ENCODE measurements at regions not wholly inside any gene's neighbourhood (a gene's known extent, or its start where the extent isn't known, plus 50 kb on each side); places are given as distances from the start of the nearest gene placed in this dataset.
"Not testable (repeated sequence)": the region's sequence is repeated elsewhere in the genome, so short reads cannot be mapped to it uniquely, and the experiment has no call there.

GRCh38 chr1:29931477-29932175 is 695.3 kb downstream of the PTPRU start:
- Histone ChIP-seq H3K4me3 (ENCODE audit: low read depth in 1 of 2, low read length in 2 of 2) (no peak overlapping the region), H3K27ac (ENCODE audit: low read depth in 2 of 2, low read length in 1 of 2) (no peak overlapping the region), H3K9me3 (ENCODE audit: control insufficient read depth in 2 of 2, insufficient read depth in 1 of 2, low read depth in 1 of 2, low read length in 1 of 2) (no peaks in the 10 kb centered on the region), H3K4me1 (ENCODE audit: control insufficient read depth in 2 of 2, insufficient read depth in 2 of 2, low read length in 1 of 2) (no peaks in the 10 kb centered on the region), H3K27me3 (ENCODE audit: control insufficient read depth in 1 of 2, insufficient read depth in 2 of 2, low read length in 2 of 2) (no peaks in the 10 kb centered on the region), H3K36me3 (ENCODE audit: control insufficient read depth in 2 of 2, insufficient read depth in 2 of 2, low read length in 1 of 2) (no peaks in the 10 kb centered on the region)
- WGBS, 2 donors: 60 to 63% methylated on average over 13 of the region's 13 CpGs

- Histone ChIP-seq H3K9me3 (ENCODE audit: control insufficient read depth in 2 of 2, insufficient read depth in 1 of 2, low read depth in 1 of 2, low read length in 1 of 2) (peaks cover 0 to 5% of the 10 kb centered on the region in 2 donors), H3K27me3 (ENCODE audit: control insufficient read depth in 1 of 2, insufficient read depth in 2 of 2, low read length in 2 of 2) (no peaks in the 10 kb centered on the region), H3K27ac (ENCODE audit: low read depth in 2 of 2, low read length in 1 of 2) (no peak overlapping the region), H3K4me1 (ENCODE audit: control insufficient read depth in 2 of 2, insufficient read depth in 2 of 2, low read length in 1 of 2) (no peaks in the 10 kb centered on the region), H3K4me3 (ENCODE audit: low read depth in 1 of 2, low read length in 2 of 2) (no peak overlapping the region), H3K36me3 (ENCODE audit: control insufficient read depth in 2 of 2, insufficient read depth in 2 of 2, low read length in 1 of 2) (no peaks in the 10 kb centered on the region)
- 75 to 77% methylated on average over 6 of the region's 6 CpGs for WGBS, 2 donors
Measured at GRCh38 chr1:29925058-29925457, 688.7 kb downstream of the PTPRU start.

- Histone ChIP-seq H3K27ac (ENCODE audit: low read depth in 2 of 2, low read length in 1 of 2) (no peak overlapping the region), H3K27me3 (ENCODE audit: control insufficient read depth in 1 of 2, insufficient read depth in 2 of 2, low read length in 2 of 2) (no peaks in the 10 kb centered on the region), H3K4me3 (ENCODE audit: low read depth in 1 of 2, low read length in 2 of 2) (no peak overlapping the region), H3K36me3 (ENCODE audit: control insufficient read depth in 2 of 2, insufficient read depth in 2 of 2, low read length in 1 of 2) (no peaks in the 10 kb centered on the region), H3K9me3 (ENCODE audit: control insufficient read depth in 2 of 2, insufficient read depth in 1 of 2, low read depth in 1 of 2, low read length in 1 of 2) (peaks cover 0 to 5% of the 10 kb centered on the region in 2 donors), H3K4me1 (ENCODE audit: control insufficient read depth in 2 of 2, insufficient read depth in 2 of 2, low read length in 1 of 2) (no peaks in the 10 kb centered on the region)
- WGBS, 2 donors: 2% methylated on average over 2 of the region's 2 CpGs
Measured at GRCh38 chr1:29924017-29924431, 687.7 kb downstream of the PTPRU start.

- H3K4me1 ChIP-seq (ENCODE audit: control insufficient read depth in 2 of 2, insufficient read depth in 2 of 2, low read length in 1 of 2): no peaks in the 10 kb centered on the region
- 80 to 90% methylated on average over 2 of the region's 2 CpGs for WGBS, 2 donors
- no peaks in the 10 kb centered on the region for H3K36me3 ChIP-seq (ENCODE audit: control insufficient read depth in 2 of 2, insufficient read depth in 2 of 2, low read length in 1 of 2)
- no peak overlapping the region for H3K27ac ChIP-seq (ENCODE audit: low read depth in 2 of 2, low read length in 1 of 2)
- H3K9me3 ChIP-seq (ENCODE audit: control insufficient read depth in 2 of 2, insufficient read depth in 1 of 2, low read depth in 1 of 2, low read length in 1 of 2): peaks cover 0 to 5% of the 10 kb centered on the region in 2 donors
- no peaks in the 10 kb centered on the region for H3K27me3 ChIP-seq (ENCODE audit: control insufficient read depth in 1 of 2, insufficient read depth in 2 of 2, low read length in 2 of 2)
- no peak overlapping the region for H3K4me3 ChIP-seq (ENCODE audit: low read depth in 1 of 2, low read length in 2 of 2)
Measured at GRCh38 chr1:29921741-29922140, 685.4 kb downstream of the PTPRU start.

GRCh38 chr1:29920784-29921183 is 684.5 kb downstream of the PTPRU start:
- H3K4me1 ChIP-seq (ENCODE audit: control insufficient read depth in 2 of 2, insufficient read depth in 2 of 2, low read length in 1 of 2): no peaks in the 10 kb centered on the region
- no peaks in the 10 kb centered on the region for H3K36me3 ChIP-seq (ENCODE audit: control insufficient read depth in 2 of 2, insufficient read depth in 2 of 2, low read length in 1 of 2)
- peaks cover 0 to 5% of the 10 kb centered on the region in 2 donors for H3K9me3 ChIP-seq (ENCODE audit: control insufficient read depth in 2 of 2, insufficient read depth in 1 of 2, low read depth in 1 of 2, low read length in 1 of 2)
- no peak overlapping the region for H3K27ac ChIP-seq (ENCODE audit: low read depth in 2 of 2, low read length in 1 of 2)
- H3K27me3 ChIP-seq (ENCODE audit: control insufficient read depth in 1 of 2, insufficient read depth in 2 of 2, low read length in 2 of 2): no peaks in the 10 kb centered on the region
- 70 to 71% methylated on average over 11 of the region's 11 CpGs for WGBS, 2 donors
- no peak overlapping the region for H3K4me3 ChIP-seq (ENCODE audit: low read depth in 1 of 2, low read length in 2 of 2)

GRCh38 chr1:29920316-29920715 is 684.0 kb downstream of the PTPRU start:
- peaks cover 0 to 1% of the 10 kb centered on the region in 2 donors for H3K27me3 ChIP-seq (ENCODE audit: control insufficient read depth in 1 of 2, insufficient read depth in 2 of 2, low read length in 2 of 2)
- H3K4me1 ChIP-seq (ENCODE audit: control insufficient read depth in 2 of 2, insufficient read depth in 2 of 2, low read length in 1 of 2): no peaks in the 10 kb centered on the region
- H3K36me3 ChIP-seq (ENCODE audit: control insufficient read depth in 2 of 2, insufficient read depth in 2 of 2, low read length in 1 of 2): no peaks in the 10 kb centered on the region
- H3K27ac ChIP-seq (ENCODE audit: low read depth in 2 of 2, low read length in 1 of 2): no peak overlapping the region
- H3K9me3 ChIP-seq (ENCODE audit: control insufficient read depth in 2 of 2, insufficient read depth in 1 of 2, low read depth in 1 of 2, low read length in 1 of 2): peaks cover 0 to 4% of the 10 kb centered on the region in 2 donors
- H3K4me3 ChIP-seq (ENCODE audit: low read depth in 1 of 2, low read length in 2 of 2): no peak overlapping the region
- WGBS, 2 donors: 67 to 69% methylated on average over 9 of the region's 9 CpGs

GRCh38 chr1:29919041-29919440 is 682.7 kb downstream of the PTPRU start:
- WGBS, 2 donors: 85 to 86% methylated on average over 7 of the region's 7 CpGs
- not testable (repeated sequence) for H3K4me1 ChIP-seq (ENCODE audit: control insufficient read depth in 2 of 2, insufficient read depth in 2 of 2, low read length in 1 of 2); H3K27me3 ChIP-seq (ENCODE audit: control insufficient read depth in 1 of 2, insufficient read depth in 2 of 2, low read length in 2 of 2); H3K4me3 ChIP-seq (ENCODE audit: low read depth in 1 of 2, low read length in 2 of 2); H3K27ac ChIP-seq (ENCODE audit: low read depth in 2 of 2, low read length in 1 of 2); H3K9me3 ChIP-seq (ENCODE audit: control insufficient read depth in 2 of 2, insufficient read depth in 1 of 2, low read depth in 1 of 2, low read length in 1 of 2); H3K36me3 ChIP-seq (ENCODE audit: control insufficient read depth in 2 of 2, insufficient read depth in 2 of 2, low read length in 1 of 2)

GRCh38 chr1:29916656-29917369 is 680.5 kb downstream of the PTPRU start:
- WGBS, 2 donors: 84 to 90% methylated on average over 3 of the region's 3 CpGs
- Histone ChIP-seq H3K9me3 (ENCODE audit: control insufficient read depth in 2 of 2, insufficient read depth in 1 of 2, low read depth in 1 of 2, low read length in 1 of 2) (no peaks in the 10 kb centered on the region), H3K4me1 (ENCODE audit: control insufficient read depth in 2 of 2, insufficient read depth in 2 of 2, low read length in 1 of 2) (no peaks in the 10 kb centered on the region), H3K27ac (ENCODE audit: low read depth in 2 of 2, low read length in 1 of 2) (no peak overlapping the region), H3K27me3 (ENCODE audit: control insufficient read depth in 1 of 2, insufficient read depth in 2 of 2, low read length in 2 of 2) (peaks cover 0 to 5% of the 10 kb centered on the region in 2 donors), H3K36me3 (ENCODE audit: control insufficient read depth in 2 of 2, insufficient read depth in 2 of 2, low read length in 1 of 2) (no peaks in the 10 kb centered on the region), H3K4me3 (ENCODE audit: low read depth in 1 of 2, low read length in 2 of 2) (no peak overlapping the region)

- 0 to 50% methylated on average over 1 of the region's 1 CpG for WGBS, 2 donors
- H3K27me3 ChIP-seq (ENCODE audit: control insufficient read depth in 1 of 2, insufficient read depth in 2 of 2, low read length in 2 of 2): peaks cover 0 to 5% of the 10 kb centered on the region in 2 donors
- H3K36me3 ChIP-seq (ENCODE audit: control insufficient read depth in 2 of 2, insufficient read depth in 2 of 2, low read length in 1 of 2): no peaks in the 10 kb centered on the region
- no peaks in the 10 kb centered on the region for H3K9me3 ChIP-seq (ENCODE audit: control insufficient read depth in 2 of 2, insufficient read depth in 1 of 2, low read depth in 1 of 2, low read length in 1 of 2)
- H3K27ac ChIP-seq (ENCODE audit: low read depth in 2 of 2, low read length in 1 of 2): no peak overlapping the region
- H3K4me1 ChIP-seq (ENCODE audit: control insufficient read depth in 2 of 2, insufficient read depth in 2 of 2, low read length in 1 of 2): no peaks in the 10 kb centered on the region
- no peak overlapping the region for H3K4me3 ChIP-seq (ENCODE audit: low read depth in 1 of 2, low read length in 2 of 2)
Measured at GRCh38 chr1:29914936-29915335, 678.6 kb downstream of the PTPRU start.

GRCh38 chr1:29912425-29912824 is 676.1 kb downstream of the PTPRU start:
- Histone ChIP-seq H3K27ac (ENCODE audit: low read depth in 2 of 2, low read length in 1 of 2) (no peak overlapping the region), H3K4me1 (ENCODE audit: control insufficient read depth in 2 of 2, insufficient read depth in 2 of 2, low read length in 1 of 2) (no peaks in the 10 kb centered on the region), H3K4me3 (ENCODE audit: low read depth in 1 of 2, low read length in 2 of 2) (no peak overlapping the region), H3K27me3 (ENCODE audit: control insufficient read depth in 1 of 2, insufficient read depth in 2 of 2, low read length in 2 of 2) (peaks cover 0 to 5% of the 10 kb centered on the region in 2 donors), H3K9me3 (ENCODE audit: control insufficient read depth in 2 of 2, insufficient read depth in 1 of 2, low read depth in 1 of 2, low read length in 1 of 2) (no peaks in the 10 kb centered on the region), H3K36me3 (ENCODE audit: control insufficient read depth in 2 of 2, insufficient read depth in 2 of 2, low read length in 1 of 2) (no peaks in the 10 kb centered on the region)
- 22 to 40% methylated on average over 1 of the region's 1 CpG for WGBS, 2 donors

Data from esophagus (tissue), 2 donors.